ENCODE measurements at regions not wholly inside any gene's neighbourhood (a gene's known extent, or its start where the extent isn't known, plus 50 kb on each side); places are given as distances from the start of the nearest gene placed in this dataset.

GRCh38 chr4:116343809-116344208 lies 741.6 kb downstream of the TRAM1L1 start:
- no peaks in the 10 kb centered on the region for H3K79me1 ChIP-seq (ENCODE audit: low read depth in 1 of 2, low read length in 2 of 2)
- dilution Hi-C loops (cut with HindIII; ENCODE audit: low sequenced_read_pairs, unreplicated experiment) = no loop called here
- BruUV-seq (replicated peaks) = no TSS peak

More at GRCh38 chr4:116343809-116344208, 741.6 kb downstream of the TRAM1L1 start:
- Histone ChIP-seq H3K9me1 (ENCODE audit: insufficient read depth, low read length) (no peaks in the 10 kb centered on the region), H2AK5ac (ENCODE audit: low read depth, low read length) (no peak overlapping the region), H4K20me1 (ENCODE audit: insufficient read depth, low read length) (no peaks in the 10 kb centered on the region), H2AFZ (replicated peaks; ENCODE audit: low read length, poor library complexity) (no peak overlapping the region), H2BK20ac (ENCODE audit: low read depth, low read length) (no peak overlapping the region), H2BK5ac (ENCODE audit: low read depth, low read length, poor library complexity, severe bottlenecking) (no peak overlapping the region), H3K27ac (ENCODE audit: insufficient read depth, low read length) (no peak overlapping the region), H3K4ac (ENCODE audit: low read depth, low read length) (no peak overlapping the region), H2BK120ac (ENCODE audit: low read depth, low read length) (no peak overlapping the region), H3K23ac (ENCODE audit: low read depth, low read length) (no peak overlapping the region), H3K27me3 (ENCODE audit: control insufficient read depth, insufficient read depth, low read length) (no peaks in the 10 kb centered on the region), H3K14ac (replicated peaks; ENCODE audit: low read depth, low read length) (no peak overlapping the region), H3K36me3 (ENCODE audit: control insufficient read depth, insufficient read depth, low read length) (no peaks in the 10 kb centered on the region), H3K18ac (ENCODE audit: low read depth, low read length) (no peak overlapping the region), H3K4me2 (ENCODE audit: low read depth, low read length) (no peak overlapping the region), H3K9me3 (ENCODE audit: control insufficient read depth, insufficient read depth, low read length) (0 out of 2 replicates have a peak, but pooled peaks cover 2% of the 10 kb centered on the region), H4K5ac (ENCODE audit: low read depth, low read length) (no peak overlapping the region), H4K8ac (ENCODE audit: low read depth in 2 of 2, low read length in 2 of 2) (no peak overlapping the region), H3K4me1 (ENCODE audit: control insufficient read depth, insufficient read depth, low read length) (no peaks in the 10 kb centered on the region), H2BK15ac (ENCODE audit: low read depth, low read length) (no peak overlapping the region), H3K9ac (ENCODE audit: low read depth, low read length) (no peak overlapping the region), H2AK9ac (replicated peaks; ENCODE audit: low read depth, low read length, poor library complexity) (no peak overlapping the region), H3K4me3 (ENCODE audit: insufficient read depth, low read depth, low read length) (no peak overlapping the region), H3K56ac (ENCODE audit: extremely low read depth, insufficient read depth, low read length) (no peak overlapping the region), H4K91ac (ENCODE audit: insufficient read depth, low read depth, low read length) (no peak overlapping the region)
- ATAC-seq (ENCODE audit: low read depth) (no peak), DNase-seq (no peak)
- ChIA-PET POLR2A (ENCODE audit: unreplicated experiment) (no interaction called here), CTCF (no interaction called here)
- intact Hi-C loops (cut with micrococcal nuclease) (no loop called here), in situ Hi-C loops (cut with MboI; ENCODE audit: low sequenced_read_pairs) (no loop called here)
- TF ChIP-seq CHD1 (IDR thresholded peaks at IDR 0.05; ENCODE audit: low read depth, low read length) = no peak
- TF ChIP-seq CTCF (conservative IDR thresholded peaks at IDR 0.05; ENCODE audit: low read depth, low read length) = no peak
- TF ChIP-seq MAFK (IDR thresholded peaks at IDR 0.05; ENCODE audit: low read depth, low read length) = no peak
- no peak for TF ChIP-seq MAZ (IDR thresholded peaks at IDR 0.05; ENCODE audit: borderline replicate concordance, low read depth, low read length)
- TF ChIP-seq BHLHE40 (IDR thresholded peaks at IDR 0.05; ENCODE audit: low read depth, low read length) = no peak
- no peak for TF ChIP-seq ELK1 (IDR thresholded peaks at IDR 0.05; ENCODE audit: borderline replicate concordance, low read depth, low read length)
- no peak for TF ChIP-seq NFE2L2 (IDR thresholded peaks at IDR 0.05; ENCODE audit: low read depth, low read length)
- TF ChIP-seq POLR2A (IDR thresholded peaks at IDR 0.05; ENCODE audit: low read depth, low read length) = no peak
- WGBS, 2 experiments (ENCODE audit: extremely low coverage in 2 of 2, insufficient read length in 1 of 2) = no CpG with 5 or more reads among the region's 2 CpGs

Measured in IMR-90 (cell line).